WTC11 (cell line): ENCODE measurements at regions not wholly inside any gene's neighbourhood (a gene's known extent, or its start where the extent isn't known, plus 50 kb on each side); places are given as distances from the start of the nearest gene placed in this dataset.

ENCODE experiments used
- KAT7 ChIP-seq: sonication (generic); formaldehyde crosslinking; IDR thresholded peaks from 2 replicates; pipeline ENCODE4 v1.8.1; 2023; ENCODE audit warnings: missing genetic modification reagents, mild to moderate bottlenecking, borderline replicate concordance
- TF ChIP-seq, protein P1 (sequence below): fragments of 200-600 bp; IDR thresholded peaks from 2 replicates; pipeline ENCODE4 v1.8.0; 2022; ENCODE audit warnings: antibody characterized with exemption
- TF ChIP-seq, protein P2 (sequence below): sonication (generic); formaldehyde crosslinking; IDR thresholded peaks from 2 replicates; pipeline ENCODE4 v1.8.0; 2022; ENCODE audit warnings: missing genetic modification reagents

DNA sequence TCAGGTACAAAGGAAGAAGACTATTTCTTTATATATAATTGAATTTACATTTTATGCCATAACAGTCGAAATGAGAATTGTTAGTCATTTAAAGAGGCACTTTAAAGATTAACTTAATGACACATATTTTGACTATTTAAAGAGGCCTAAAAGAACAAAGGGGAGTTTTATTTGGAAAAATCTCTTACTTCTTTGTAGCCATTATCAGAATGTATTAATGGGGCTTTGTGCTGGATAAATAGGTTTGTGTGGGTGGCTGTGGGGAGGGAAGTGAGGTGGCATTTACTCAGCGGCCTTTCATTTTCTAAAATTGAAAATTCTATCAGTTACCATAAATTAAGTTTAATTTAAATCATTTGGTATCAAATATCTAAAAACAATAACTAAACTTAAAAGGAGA lies 462.2 kb upstream of the CXADR start:
- TF ChIP-seq, protein P1, sequence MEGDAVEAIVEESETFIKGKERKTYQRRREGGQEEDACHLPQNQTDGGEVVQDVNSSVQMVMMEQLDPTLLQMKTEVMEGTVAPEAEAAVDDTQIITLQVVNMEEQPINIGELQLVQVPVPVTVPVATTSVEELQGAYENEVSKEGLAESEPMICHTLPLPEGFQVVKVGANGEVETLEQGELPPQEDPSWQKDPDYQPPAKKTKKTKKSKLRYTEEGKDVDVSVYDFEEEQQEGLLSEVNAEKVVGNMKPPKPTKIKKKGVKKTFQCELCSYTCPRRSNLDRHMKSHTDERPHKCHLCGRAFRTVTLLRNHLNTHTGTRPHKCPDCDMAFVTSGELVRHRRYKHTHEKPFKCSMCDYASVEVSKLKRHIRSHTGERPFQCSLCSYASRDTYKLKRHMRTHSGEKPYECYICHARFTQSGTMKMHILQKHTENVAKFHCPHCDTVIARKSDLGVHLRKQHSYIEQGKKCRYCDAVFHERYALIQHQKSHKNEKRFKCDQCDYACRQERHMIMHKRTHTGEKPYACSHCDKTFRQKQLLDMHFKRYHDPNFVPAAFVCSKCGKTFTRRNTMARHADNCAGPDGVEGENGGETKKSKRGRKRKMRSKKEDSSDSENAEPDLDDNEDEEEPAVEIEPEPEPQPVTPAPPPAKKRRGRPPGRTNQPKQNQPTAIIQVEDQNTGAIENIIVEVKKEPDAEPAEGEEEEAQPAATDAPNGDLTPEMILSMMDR: no peak
- TF ChIP-seq, protein P2, sequence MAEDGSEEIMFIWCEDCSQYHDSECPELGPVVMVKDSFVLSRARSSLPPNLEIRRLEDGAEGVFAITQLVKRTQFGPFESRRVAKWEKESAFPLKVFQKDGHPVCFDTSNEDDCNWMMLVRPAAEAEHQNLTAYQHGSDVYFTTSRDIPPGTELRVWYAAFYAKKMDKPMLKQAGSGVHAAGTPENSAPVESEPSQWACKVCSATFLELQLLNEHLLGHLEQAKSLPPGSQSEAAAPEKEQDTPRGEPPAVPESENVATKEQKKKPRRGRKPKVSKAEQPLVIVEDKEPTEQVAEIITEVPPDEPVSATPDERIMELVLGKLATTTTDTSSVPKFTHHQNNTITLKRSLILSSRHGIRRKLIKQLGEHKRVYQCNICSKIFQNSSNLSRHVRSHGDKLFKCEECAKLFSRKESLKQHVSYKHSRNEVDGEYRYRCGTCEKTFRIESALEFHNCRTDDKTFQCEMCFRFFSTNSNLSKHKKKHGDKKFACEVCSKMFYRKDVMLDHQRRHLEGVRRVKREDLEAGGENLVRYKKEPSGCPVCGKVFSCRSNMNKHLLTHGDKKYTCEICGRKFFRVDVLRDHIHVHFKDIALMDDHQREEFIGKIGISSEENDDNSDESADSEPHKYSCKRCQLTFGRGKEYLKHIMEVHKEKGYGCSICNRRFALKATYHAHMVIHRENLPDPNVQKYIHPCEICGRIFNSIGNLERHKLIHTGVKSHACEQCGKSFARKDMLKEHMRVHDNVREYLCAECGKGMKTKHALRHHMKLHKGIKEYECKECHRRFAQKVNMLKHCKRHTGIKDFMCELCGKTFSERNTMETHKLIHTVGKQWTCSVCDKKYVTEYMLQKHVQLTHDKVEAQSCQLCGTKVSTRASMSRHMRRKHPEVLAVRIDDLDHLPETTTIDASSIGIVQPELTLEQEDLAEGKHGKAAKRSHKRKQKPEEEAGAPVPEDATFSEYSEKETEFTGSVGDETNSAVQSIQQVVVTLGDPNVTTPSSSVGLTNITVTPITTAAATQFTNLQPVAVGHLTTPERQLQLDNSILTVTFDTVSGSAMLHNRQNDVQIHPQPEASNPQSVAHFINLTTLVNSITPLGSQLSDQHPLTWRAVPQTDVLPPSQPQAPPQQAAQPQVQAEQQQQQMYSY (CRISPR knock-in tag): no peak
- TF ChIP-seq KAT7 (CRISPR knock-in tag): no peak
